Endodermal cell (in vitro differentiated cells): ENCODE measurements at regions not wholly inside any gene's neighbourhood (a gene's known extent, or its start where the extent isn't known, plus 50 kb on each side); places are given as distances from the start of the nearest gene placed in this dataset.

ENCODE experiments used
- DNase-seq: peaks from one replicate; pipeline ENCODE4 v3.0.0-alpha.2; 2017
- H3K27ac ChIP-seq: 2 replicates; pipeline ENCODE4 v1.5.1; 2013; ENCODE audit warnings: mild to moderate bottlenecking, low read depth, low read length, moderate library complexity
- H3K27me3 ChIP-seq: 2 replicates; pipeline ENCODE4 v1.6.1; 2013; ENCODE audit warnings: mild to moderate bottlenecking, low read length, moderate library complexity; ENCODE audit not compliant: insufficient read depth, control insufficient read depth, poor library complexity, severe bottlenecking
- H3K36me3 ChIP-seq: 2 replicates; pipeline ENCODE4 v1.7.0; 2013; ENCODE audit warnings: mild to moderate bottlenecking, low read length, moderate library complexity; ENCODE audit not compliant: control insufficient read depth, insufficient read depth
- H3K4me1 ChIP-seq: one replicate; pipeline ENCODE4 v1.7.0; 2013; ENCODE audit warnings: low read length; ENCODE audit not compliant: control insufficient read depth, insufficient read depth
- H3K4me3 ChIP-seq: 2 replicates; pipeline ENCODE4 v1.5.1; 2013; ENCODE audit warnings: mild to moderate bottlenecking, low read length, moderate library complexity
- H3K9ac ChIP-seq: 2 replicates; pipeline ENCODE4 v1.6.1; 2013; ENCODE audit warnings: mild to moderate bottlenecking, low read length, moderate library complexity; ENCODE audit not compliant: poor library complexity, severe bottlenecking; ENCODE audit errors: extremely low read depth
- H3K9me3 ChIP-seq: 2 replicates; pipeline ENCODE4 v1.6.1; 2013; ENCODE audit warnings: mild to moderate bottlenecking, low read length, moderate library complexity; ENCODE audit not compliant: control insufficient read depth
- H3K27ac Mint-ChIP-seq: 2 replicates; pipeline ENCODE4 v1.8.0; 2020; ENCODE audit warnings: mixed read lengths
- H3K27me3 Mint-ChIP-seq: 2 replicates; pipeline ENCODE4 v1.8.0; 2021; ENCODE audit warnings: mild to moderate bottlenecking, mixed read lengths; ENCODE audit not compliant: insufficient read depth
- H3K36me3 Mint-ChIP-seq: 2 replicates; pipeline ENCODE4 v1.8.0; 2020; ENCODE audit warnings: low read depth, mixed read lengths
- H3K4me1 Mint-ChIP-seq: 2 replicates; pipeline ENCODE4 v1.8.0; 2020; ENCODE audit warnings: mixed read lengths
- H3K4me3 Mint-ChIP-seq: 2 replicates; pipeline ENCODE4 v1.8.0; 2020; ENCODE audit warnings: mild to moderate bottlenecking, moderate library complexity, mixed read lengths
- H3K9me3 Mint-ChIP-seq: 2 replicates; pipeline ENCODE4 v1.8.0; 2020; ENCODE audit warnings: mild to moderate bottlenecking, mixed read lengths
- CTCF ChIP-seq: fragments of 200-600 bp; sonication (generic); conservative IDR thresholded peaks from 2 replicates; pipeline ENCODE4 v1.5.0; 2021; ENCODE audit warnings: antibody characterized with exemption, mild to moderate bottlenecking
- WGBS, 2 experiments: methylation state at CpG; one replicate each; pipeline versions ENCODE4 v1.1.5 to v1.1.7; 2013; ENCODE audit warnings: missing lambda C conversion rate in 2 of 2, mixed read lengths in 1 of 2; ENCODE audit not compliant: insufficient coverage in 1 of 2, insufficient read length in 1 of 2; 5-methylcytosine and 5-hydroxymethylcytosine counted together

- no peak overlapping the region for H3K27ac ChIP-seq
- Mint-ChIP-seq H3K4me1 (peaks cover 14% of the 10 kb centered on the region), H3K27ac (no peak overlapping the region), H3K27me3 (no peaks in the 10 kb centered on the region), H3K36me3 (no peaks in the 10 kb centered on the region), H3K9me3 (no peaks in the 10 kb centered on the region), H3K4me3 (no peak overlapping the region)
- H3K9ac ChIP-seq = no peak overlapping the region
- no peaks in the 10 kb centered on the region for H3K36me3 ChIP-seq
- H3K9me3 ChIP-seq = no peaks in the 10 kb centered on the region
- no peak for TF ChIP-seq CTCF
- H3K4me3 ChIP-seq = no peak overlapping the region
- 85% methylated on average over 1 of the region's 1 CpG; no CpG with 5 or more reads in 1 of the 2 experiments for WGBS, 2 experiments
- DNase-seq = no peak
- H3K27me3 ChIP-seq = no peaks in the 10 kb centered on the region
- no peaks in the 10 kb centered on the region for H3K4me1 ChIP-seq
Measured at GRCh38 chr14:28656704-28657255, 109.8 kb upstream of the FOXG1 start.

- H3K27ac ChIP-seq = peak overlapping the region; percentile 69
- no peaks in the 10 kb centered on the region for H3K9me3 ChIP-seq
- no peak for TF ChIP-seq CTCF
- Mint-ChIP-seq H3K4me1 (peaks cover 13% of the 10 kb centered on the region), H3K9me3 (no peaks in the 10 kb centered on the region), H3K27ac (peak overlapping the region; percentile 98), H3K27me3 (no peaks in the 10 kb centered on the region), H3K4me3 (no peak overlapping the region), H3K36me3 (no peaks in the 10 kb centered on the region)
- H3K9ac ChIP-seq = peak overlapping the region; percentile 30
- H3K4me3 ChIP-seq = no peak overlapping the region
- peak; percentile 76 for DNase-seq
- 36 to 40% methylated on average over 1 to 5 of the region's 5 CpGs for WGBS, 2 experiments
- H3K27me3 ChIP-seq = no peaks in the 10 kb centered on the region
- H3K36me3 ChIP-seq = no peaks in the 10 kb centered on the region
- no peaks in the 10 kb centered on the region for H3K4me1 ChIP-seq
Measured at GRCh38 chr14:28661171-28661772, 105.3 kb upstream of the FOXG1 start.

- H3K36me3 ChIP-seq = no peaks in the 10 kb centered on the region
- no peak overlapping the region for H3K27ac ChIP-seq
- no peak overlapping the region for H3K4me3 ChIP-seq
- Mint-ChIP-seq H3K27me3 (no peaks in the 10 kb centered on the region), H3K36me3 (no peaks in the 10 kb centered on the region), H3K4me3 (no peak overlapping the region), H3K27ac (no peak overlapping the region), H3K9me3 (no peaks in the 10 kb centered on the region), H3K4me1 (peaks cover 8% of the 10 kb centered on the region)
- H3K4me1 ChIP-seq = no peaks in the 10 kb centered on the region
- H3K9ac ChIP-seq = no peak overlapping the region
- no peak for DNase-seq
- H3K9me3 ChIP-seq = no peaks in the 10 kb centered on the region
- H3K27me3 ChIP-seq = no peaks in the 10 kb centered on the region
- no peak for TF ChIP-seq CTCF
- 91% methylated on average over 2 of the region's 2 CpGs; no CpG with 5 or more reads in 1 of the 2 experiments for WGBS, 2 experiments
Measured at GRCh38 chr14:28666961-28667360, 99.6 kb upstream of the FOXG1 start.
